Caco-2 (cell line): ENCODE measurements at regions not wholly inside any gene's neighbourhood (a gene's known extent, or its start where the extent isn't known, plus 50 kb on each side); places are given as distances from the start of the nearest gene placed in this dataset.

Experiments used
- BruUV-seq: library from RNA; stranded (reverse); fragments of 400-500 nt; replicated peaks from 2 replicates; lab custom pipeline; 2021; lab: Mats Ljungman, UMichigan
- CTCF ChIA-PET: fragments of 300-600 bp; sonication (Branson Sonifier 250); formaldehyde crosslinking; loops from one replicate; lab custom pipeline; 2022; ENCODE audit warnings: antibody characterized with exemption; lab: Charles Lee
- POLR2A ChIA-PET: fragments of 300-600 bp; sonication (Branson Sonifier 250); formaldehyde crosslinking; loops from one replicate; lab custom pipeline; 2022; ENCODE audit warnings: antibody characterized with exemption; lab: Charles Lee
- DNase-seq, 2 experiments: peaks; one replicate each; pipeline versions ENCODE4 v3.0.0 to v3.0.0-alpha.2; 2020 to 2022
- H3K27me3 ChIP-seq: replicated peaks from 2 replicates; pipeline ENCODE4 v1.6.0; 2011; ENCODE audit warnings: low read length; ENCODE audit not compliant: control insufficient read depth, insufficient read depth
- H3K36me3 ChIP-seq: 2 replicates; pipeline ENCODE4 v1.5.1; 2011; ENCODE audit warnings: low read length; ENCODE audit not compliant: control insufficient read depth, insufficient read depth
- H3K4me1 ChIP-seq: fragments of 250-450 bp; sonication (Bioruptor Pico); 2 replicates; pipeline ENCODE4 v1.5.1; 2020; ENCODE audit warnings: mild to moderate bottlenecking
- H3K4me3 ChIP-seq: 2 replicates; pipeline ENCODE4 v1.5.1; 2011; ENCODE audit warnings: low read depth, mild to moderate bottlenecking, control low read depth, low read length
- H3K9me3 ChIP-seq: fragments of 250-450 bp; sonication (Bioruptor Pico); 2 replicates; pipeline ENCODE4 v1.5.1; 2020; ENCODE audit warnings: mild to moderate bottlenecking, moderate library complexity
- H3K27ac Mint-ChIP-seq: one replicate; pipeline ENCODE4 v1.8.0; 2022; ENCODE audit warnings: mixed read lengths; ENCODE audit not compliant: unreplicated experiment
- H3K27me3 Mint-ChIP-seq: one replicate; pipeline ENCODE4 v1.8.0; 2022; ENCODE audit warnings: mixed read lengths; ENCODE audit not compliant: insufficient read depth, unreplicated experiment
- H3K36me3 Mint-ChIP-seq: one replicate; pipeline ENCODE4 v1.8.0; 2022; ENCODE audit warnings: mild to moderate bottlenecking, mixed read lengths; ENCODE audit not compliant: insufficient read depth, unreplicated experiment
- H3K4me1 Mint-ChIP-seq: one replicate; pipeline ENCODE4 v1.8.0; 2022; ENCODE audit warnings: low read depth, mixed read lengths; ENCODE audit not compliant: unreplicated experiment
- H3K4me3 Mint-ChIP-seq: one replicate; pipeline ENCODE4 v1.8.0; 2022; ENCODE audit warnings: mild to moderate bottlenecking, moderate library complexity, mixed read lengths; ENCODE audit not compliant: unreplicated experiment
- H3K9me3 Mint-ChIP-seq: one replicate; pipeline ENCODE4 v1.8.0; 2022; ENCODE audit warnings: mixed read lengths; ENCODE audit not compliant: unreplicated experiment
- CTCF ChIP-seq, 2 experiments: fragments of 200-600 bp in 1 of 2; IDR thresholded peaks; 1 replicate in 1 of 2; 2 replicates in 1 of 2; pipeline versions ENCODE4 v1.5.1 to v1.8.0; 2011 to 2022; ENCODE audit warnings: antibody characterized with exemption in 1 of 2, control low read depth in 1 of 2, inconsistent platforms in 1 of 2, low read depth in 1 of 2, low read length in 1 of 2, mild to moderate bottlenecking in 1 of 2, moderate library complexity in 1 of 2; ENCODE audit not compliant: insufficient read depth in 1 of 2, severe bottlenecking in 1 of 2, unreplicated experiment in 1 of 2
- intact Hi-C: fragments of 100-400 bp; cut with micrococcal nuclease; formaldehyde crosslinking; loops from one replicate; pipeline ENCODE4 v1.10.0; 2022; ENCODE audit not compliant: unreplicated experiment

GRCh38 chr20:40283689-40284088 is 405.3 kb downstream of the MAFB start:
- BruUV-seq, result no TSS peak
- H3K27ac Mint-ChIP-seq, result no peak overlapping the region
- H3K9me3 Mint-ChIP-seq, result no peaks in the 10 kb centered on the region
- H3K4me1 Mint-ChIP-seq, result peaks cover 6% of the 10 kb centered on the region
- DNase-seq, result no peak
- ChIA-PET CTCF (no interaction called here), POLR2A (no interaction called here)
- H3K36me3 ChIP-seq, result no peaks in the 10 kb centered on the region
- no peak overlapping the region for H3K4me3 Mint-ChIP-seq
- no peak overlapping the region for H3K4me3 ChIP-seq
- intact Hi-C loops, result no loop called here
- H3K9me3 ChIP-seq, result no peaks in the 10 kb centered on the region
- peaks cover 13% of the 10 kb centered on the region for H3K27me3 Mint-ChIP-seq
- H3K36me3 Mint-ChIP-seq, result no peaks in the 10 kb centered on the region
- no peaks in the 10 kb centered on the region for H3K4me1 ChIP-seq
- H3K27me3 ChIP-seq, result peaks cover 2% of the 10 kb centered on the region
- no peak for TF ChIP-seq CTCF (IDR thresholded peaks at IDR 0.05; ENCODE audit: insufficient read depth in 1 of 2, low read depth in 1 of 2, low read length in 1 of 2, severe bottlenecking in 1 of 2, unreplicated experiment in 1 of 2)

GRCh38 chr20:40282941-40283340 is 406.1 kb downstream of the MAFB start:
- H3K36me3 Mint-ChIP-seq, result no peaks in the 10 kb centered on the region
- no peak overlapping the region for H3K4me3 Mint-ChIP-seq
- peaks cover 11% of the 10 kb centered on the region for H3K27me3 Mint-ChIP-seq
- ChIA-PET CTCF (no interaction called here), POLR2A (no interaction called here)
- BruUV-seq, result no TSS peak
- H3K27ac Mint-ChIP-seq, result no peak overlapping the region
- H3K4me1 Mint-ChIP-seq, result peaks cover 6% of the 10 kb centered on the region
- H3K9me3 Mint-ChIP-seq, result no peaks in the 10 kb centered on the region
- Histone ChIP-seq H3K36me3 (no peaks in the 10 kb centered on the region), H3K27me3 (peaks cover 2% of the 10 kb centered on the region), H3K4me3 (no peak overlapping the region), H3K4me1 (no peaks in the 10 kb centered on the region), H3K9me3 (no peaks in the 10 kb centered on the region)
- no peak for TF ChIP-seq CTCF (IDR thresholded peaks at IDR 0.05; ENCODE audit: insufficient read depth in 1 of 2, low read depth in 1 of 2, low read length in 1 of 2, severe bottlenecking in 1 of 2, unreplicated experiment in 1 of 2)
- DNase-seq, result no peak
- intact Hi-C loops, result no loop called here

GRCh38 chr20:40282541-40282940 is 406.5 kb downstream of the MAFB start:
- H3K4me3 Mint-ChIP-seq, result no peak overlapping the region
- H3K36me3 Mint-ChIP-seq, result no peaks in the 10 kb centered on the region

More at GRCh38 chr20:40282541-40282940, 406.5 kb downstream of the MAFB start:
- DNase-seq, result no peak
- POLR2A ChIA-PET, result no interaction called here
- no peaks in the 10 kb centered on the region for H3K9me3 ChIP-seq
- H3K36me3 ChIP-seq, result no peaks in the 10 kb centered on the region
- peaks cover 6% of the 10 kb centered on the region for H3K4me1 Mint-ChIP-seq
- no peak overlapping the region for H3K4me3 ChIP-seq
- H3K27me3 ChIP-seq, result peaks cover 2% of the 10 kb centered on the region
- CTCF ChIA-PET, result interaction anchor here (0.6 kb wide), 1 partner anchor 78 kb away, joined by 6 read pairs; no protein-coding TSS in a partner anchor
- no peaks in the 10 kb centered on the region for H3K4me1 ChIP-seq
- no peak for TF ChIP-seq CTCF (IDR thresholded peaks at IDR 0.05; ENCODE audit: insufficient read depth in 1 of 2, low read depth in 1 of 2, low read length in 1 of 2, severe bottlenecking in 1 of 2, unreplicated experiment in 1 of 2)
- H3K27me3 Mint-ChIP-seq, result peaks cover 11% of the 10 kb centered on the region
- intact Hi-C loops, result no loop called here
- H3K9me3 Mint-ChIP-seq, result no peaks in the 10 kb centered on the region
- no peak overlapping the region for H3K27ac Mint-ChIP-seq
- BruUV-seq, result no TSS peak
